ENCODE measurements at regions not wholly inside any gene's neighbourhood (a gene's known extent, or its start where the extent isn't known, plus 50 kb on each side); places are given as distances from the start of the nearest gene placed in this dataset.

- TF ChIP-seq CTCF (conservative IDR thresholded peaks at IDR 0.05; ENCODE audit: low read length) (no peak), EZH2phosphoT487 (IDR thresholded peaks at IDR 0.05; ENCODE audit: borderline replicate concordance) (no peak)
Measured at GRCh38 chr12:20283482-20283881, 84.9 kb upstream of the PDE3A start.
